IPS-18a (cell line): ENCODE measurements at regions not wholly inside any gene's neighbourhood (a gene's known extent, or its start where the extent isn't known, plus 50 kb on each side); places are given as distances from the start of the nearest gene placed in this dataset.

Experiments
- H3K27ac ChIP-seq: one replicate; pipeline ENCODE4 v1.5.1; 2013; ENCODE audit warnings: low read length
- H3K27me3 ChIP-seq: one replicate; pipeline ENCODE4 v1.6.1; 2013; ENCODE audit warnings: mild to moderate bottlenecking, low read length; ENCODE audit not compliant: control insufficient read depth, insufficient read depth
- H3K36me3 ChIP-seq: one replicate; pipeline ENCODE4 v1.6.1; 2013; ENCODE audit warnings: low read depth, low read length; ENCODE audit not compliant: control insufficient read depth
- H3K4me1 ChIP-seq: one replicate; pipeline ENCODE4 v1.6.1; 2013; ENCODE audit warnings: low read depth, low read length; ENCODE audit not compliant: control insufficient read depth
- H3K4me3 ChIP-seq: one replicate; pipeline ENCODE4 v1.5.1; 2013; ENCODE audit warnings: low read length
- H3K9ac ChIP-seq: one replicate; pipeline ENCODE4 v1.6.1; 2013; ENCODE audit warnings: mild to moderate bottlenecking, low read length, moderate library complexity
- H3K9me3 ChIP-seq: one replicate; pipeline ENCODE4 v1.6.1; 2013; ENCODE audit warnings: low read depth, low read length; ENCODE audit not compliant: control insufficient read depth

DNA sequence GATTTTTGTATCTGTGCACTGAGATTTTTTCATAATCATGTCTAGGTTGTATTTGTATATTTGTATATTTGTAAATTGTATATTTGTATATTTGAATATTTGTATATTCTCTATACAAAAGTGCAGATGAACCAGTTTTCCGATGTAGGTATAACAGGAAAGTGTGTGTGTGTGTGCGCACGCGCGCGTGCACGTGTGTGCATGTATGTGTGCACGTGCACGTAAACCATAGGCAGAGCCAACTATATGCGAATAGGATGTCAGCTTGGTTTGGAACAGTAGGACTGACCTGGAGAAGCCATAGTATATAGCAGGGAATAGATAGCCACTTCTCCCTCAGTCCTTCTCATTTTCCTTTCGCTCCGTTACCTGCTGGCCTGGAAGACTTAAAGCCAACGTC is 565.8 kb downstream of the XIRP2 start:
- peaks cover 8% of the 10 kb centered on the region for H3K9me3 ChIP-seq

GRCh38 chr2:167451496-167452289 is 563.4 kb downstream of the XIRP2 start:
- H3K4me1 ChIP-seq: no peaks in the 10 kb centered on the region
- H3K27me3 ChIP-seq: no peaks in the 10 kb centered on the region
- H3K9me3 ChIP-seq: peaks cover 20% of the 10 kb centered on the region
- H3K9ac ChIP-seq: no peak overlapping the region
- no peaks in the 10 kb centered on the region for H3K36me3 ChIP-seq
- no peak overlapping the region for H3K27ac ChIP-seq
- no peak overlapping the region for H3K4me3 ChIP-seq

More for the DNA sequence above, 565.8 kb downstream of the XIRP2 start:
- H3K36me3 ChIP-seq: no peaks in the 10 kb centered on the region
- H3K27me3 ChIP-seq: no peaks in the 10 kb centered on the region
- H3K27ac ChIP-seq: no peak overlapping the region
- no peak overlapping the region for H3K9ac ChIP-seq
- no peaks in the 10 kb centered on the region for H3K4me1 ChIP-seq
- no peak overlapping the region for H3K4me3 ChIP-seq

DNA sequence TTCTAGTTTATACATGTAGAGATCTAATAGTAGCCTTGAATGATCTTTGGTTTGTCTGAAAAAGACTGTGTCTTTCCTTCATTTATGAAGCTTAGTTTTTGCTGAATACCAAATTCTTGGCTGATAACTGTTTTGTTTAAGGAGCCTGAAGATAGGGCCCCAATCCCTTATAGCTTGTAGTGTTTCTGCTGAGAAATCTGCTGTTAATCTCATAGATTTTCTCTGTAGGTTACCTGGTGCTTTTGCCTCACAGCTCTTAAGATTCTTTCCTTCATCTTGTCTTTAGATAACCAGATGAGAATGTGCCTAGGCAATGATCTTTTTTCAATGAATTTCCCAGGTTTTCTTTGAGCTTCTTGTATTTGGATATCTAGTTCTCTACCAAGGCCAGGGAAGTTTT is 562.1 kb downstream of the XIRP2 start:
- H3K36me3 ChIP-seq: no peaks in the 10 kb centered on the region
- H3K27me3 ChIP-seq: no peaks in the 10 kb centered on the region
- no peak overlapping the region for H3K9ac ChIP-seq
- peaks cover 20% of the 10 kb centered on the region for H3K9me3 ChIP-seq
- H3K27ac ChIP-seq: no peak overlapping the region
- H3K4me1 ChIP-seq: no peaks in the 10 kb centered on the region
- H3K4me3 ChIP-seq: no peak overlapping the region

GRCh38 chr2:167440382-167440781 is 552.1 kb downstream of the XIRP2 start:
- H3K36me3 ChIP-seq: no peaks in the 10 kb centered on the region
- no peak overlapping the region for H3K4me3 ChIP-seq
- no peak overlapping the region for H3K9ac ChIP-seq
- H3K27ac ChIP-seq: no peak overlapping the region
- no peaks in the 10 kb centered on the region for H3K27me3 ChIP-seq
- H3K9me3 ChIP-seq: no peaks in the 10 kb centered on the region
- peaks cover 8% of the 10 kb centered on the region for H3K4me1 ChIP-seq

- Histone ChIP-seq H3K27ac (no peak overlapping the region), H3K4me3 (no peak overlapping the region), H3K27me3 (no peaks in the 10 kb centered on the region), H3K4me1 (peaks cover 8% of the 10 kb centered on the region), H3K36me3 (no peaks in the 10 kb centered on the region), H3K9ac (no peak overlapping the region), H3K9me3 (no peaks in the 10 kb centered on the region)
Measured at GRCh38 chr2:167438206-167438605, 549.9 kb downstream of the XIRP2 start.

DNA sequence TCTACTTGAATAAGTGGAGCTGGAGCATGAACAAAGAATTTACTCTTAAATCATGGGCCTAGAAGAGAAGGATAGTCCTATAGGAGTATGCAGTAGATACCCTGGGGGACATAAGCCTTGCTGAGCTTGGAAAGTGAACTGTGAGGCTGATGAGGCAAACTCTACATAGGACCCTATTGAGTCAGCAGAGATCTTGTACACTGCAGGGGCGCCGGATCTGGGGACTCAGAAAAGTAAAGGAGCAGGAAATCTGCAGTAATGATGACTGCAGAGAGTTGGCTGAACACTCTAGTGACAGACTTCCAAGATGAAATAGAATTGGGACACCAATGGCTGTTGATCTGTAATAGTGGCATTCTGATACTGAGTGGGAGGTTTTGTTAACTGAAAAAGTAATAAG is 543.7 kb downstream of the XIRP2 start:
- Histone ChIP-seq H3K4me3 (no peak overlapping the region), H3K4me1 (peaks cover 5% of the 10 kb centered on the region), H3K27ac (no peak overlapping the region), H3K9me3 (no peaks in the 10 kb centered on the region), H3K36me3 (no peaks in the 10 kb centered on the region), H3K9ac (no peak overlapping the region), H3K27me3 (no peaks in the 10 kb centered on the region)

GRCh38 chr2:167430447-167430846 is 542.2 kb downstream of the XIRP2 start:
- Histone ChIP-seq H3K9me3 (no peaks in the 10 kb centered on the region), H3K9ac (no peak overlapping the region), H3K4me3 (no peak overlapping the region), H3K27ac (no peak overlapping the region), H3K27me3 (no peaks in the 10 kb centered on the region), H3K4me1 (peaks cover 5% of the 10 kb centered on the region), H3K36me3 (no peaks in the 10 kb centered on the region)

DNA sequence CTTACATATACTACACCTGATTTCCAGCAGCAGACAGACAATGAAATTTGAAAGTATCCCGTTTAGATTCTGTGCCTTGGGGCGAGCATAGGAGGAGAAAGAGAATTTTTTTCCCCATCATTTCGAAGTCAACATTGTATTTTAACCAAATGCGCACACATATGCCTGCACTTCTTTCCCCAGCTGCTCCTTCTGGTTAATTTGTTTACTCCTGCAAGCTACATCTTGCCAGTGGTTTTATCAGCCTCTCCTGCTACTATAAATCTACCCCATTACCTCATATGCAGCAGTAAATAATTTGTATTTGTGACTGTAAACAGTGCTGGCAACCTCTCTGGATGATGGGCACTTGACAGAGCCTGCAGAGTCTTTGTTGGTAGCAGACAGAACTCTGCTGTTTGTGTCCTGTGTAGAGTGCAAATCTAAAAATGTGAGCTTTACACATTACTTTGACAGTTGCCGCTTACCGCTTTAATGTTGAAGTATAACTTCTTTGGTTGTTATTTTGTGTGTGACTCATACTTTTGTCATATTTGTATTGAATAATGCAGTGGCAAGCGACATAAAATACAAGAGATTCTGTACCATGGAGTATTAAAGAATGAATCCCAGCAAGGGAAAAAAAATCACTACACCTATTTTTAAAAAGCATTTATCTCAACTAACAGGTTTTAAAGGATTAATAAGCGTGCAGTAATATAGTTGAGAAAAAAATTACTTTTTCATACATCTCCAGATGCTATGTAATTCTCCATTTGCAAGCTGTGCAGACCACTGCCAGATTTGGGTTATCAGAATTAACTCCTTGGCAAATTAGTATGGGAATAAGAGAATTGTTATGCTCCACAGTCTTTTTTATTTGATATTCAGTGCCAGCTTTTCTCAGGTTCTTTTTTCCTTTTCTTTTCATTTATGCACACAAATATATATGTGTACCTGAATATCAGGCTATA is 536.8 kb downstream of the XIRP2 start:
- Histone ChIP-seq H3K9ac (no peak overlapping the region), H3K36me3 (no peaks in the 10 kb centered on the region), H3K27me3 (no peaks in the 10 kb centered on the region), H3K4me3 (no peak overlapping the region), H3K4me1 (peaks cover 18% of the 10 kb centered on the region), H3K9me3 (no peaks in the 10 kb centered on the region), H3K27ac (no peak overlapping the region)

- Histone ChIP-seq H3K4me3 (no peak overlapping the region), H3K27me3 (no peaks in the 10 kb centered on the region), H3K4me1 (peaks cover 18% of the 10 kb centered on the region), H3K9me3 (no peaks in the 10 kb centered on the region), H3K36me3 (no peaks in the 10 kb centered on the region), H3K9ac (no peak overlapping the region), H3K27ac (no peak overlapping the region)
Measured at GRCh38 chr2:167424221-167424620, 535.9 kb downstream of the XIRP2 start.

- H3K4me1 ChIP-seq: peaks cover 18% of the 10 kb centered on the region
- H3K36me3 ChIP-seq: no peaks in the 10 kb centered on the region
- H3K9me3 ChIP-seq: no peaks in the 10 kb centered on the region
- peak overlapping the region; percentile 15 for H3K27ac ChIP-seq
- no peak overlapping the region for H3K9ac ChIP-seq
- no peak overlapping the region for H3K4me3 ChIP-seq
- no peaks in the 10 kb centered on the region for H3K27me3 ChIP-seq
Measured at GRCh38 chr2:167423731-167424130, 535.5 kb downstream of the XIRP2 start.

GRCh38 chr2:167420211-167420610 is 531.9 kb downstream of the XIRP2 start:
- H3K36me3 ChIP-seq: no peaks in the 10 kb centered on the region
- H3K27me3 ChIP-seq: no peaks in the 10 kb centered on the region
- no peak overlapping the region for H3K27ac ChIP-seq
- no peak overlapping the region for H3K4me3 ChIP-seq
- no peak overlapping the region for H3K9ac ChIP-seq
- H3K9me3 ChIP-seq: no peaks in the 10 kb centered on the region
- H3K4me1 ChIP-seq: peaks cover 17% of the 10 kb centered on the region
